Keratinocyte (primary cell): ENCODE measurements at regions not wholly inside any gene's neighbourhood (a gene's known extent, or its start where the extent isn't known, plus 50 kb on each side); places are given as distances from the start of the nearest gene placed in this dataset.

ENCODE experiments used
- CTCF ChIP-seq, 3 experiments: IDR thresholded peaks in 1 of 3; conservative IDR thresholded peaks in 1 of 3; optimal IDR thresholded peaks in 1 of 3; 2 replicates in 2 of 3; 3 replicates in 1 of 3; pipeline versions ENCODE3 to v1.5.1; 2011; ENCODE audit warnings: low read length in 3 of 3, mild to moderate bottlenecking in 3 of 3, moderate library complexity in 2 of 3, control low read depth in 1 of 3, inconsistent platforms in 1 of 3; ENCODE audit not compliant: insufficient read depth in 2 of 3; ENCODE audit errors: extremely low read depth in 1 of 3
- EZH2 ChIP-seq: IDR thresholded peaks from one replicate; pipeline ENCODE4 v1.6.1; 2012; ENCODE audit warnings: inconsistent platforms, mild to moderate bottlenecking, low read length, moderate library complexity

- TF ChIP-seq CTCF (optimal IDR thresholded peaks at IDR 0.05 in 1 of 3, IDR thresholded peaks at IDR 0.05 in 1 of 3, conservative IDR thresholded peaks at IDR 0.05 in 1 of 3; ENCODE audit: extremely low read depth in 1 of 3, insufficient read depth in 2 of 3, low read length in 3 of 3) (no peak), EZH2 (no peak)
Observed at GRCh38 chr9:71487061-71487460, 281.3 kb downstream of the CEMIP2 start.
